ENCODE measurements at regions not wholly inside any gene's neighbourhood (a gene's known extent, or its start where the extent isn't known, plus 50 kb on each side); places are given as distances from the start of the nearest gene placed in this dataset.

- no peak for TF ChIP-seq POLR2AphosphoS5 (IDR thresholded peaks at IDR 0.05; ENCODE audit: low read depth, low read length)
- no peak for TF ChIP-seq PAX5 (IDR thresholded peaks at IDR 0.05; ENCODE audit: insufficient read depth, low read length, severe bottlenecking)
- no peak for TF ChIP-seq POU2F2 (IDR thresholded peaks at IDR 0.05; ENCODE audit: low read depth, low read length)
- no peak for TF ChIP-seq SPI1 (IDR thresholded peaks at IDR 0.05; ENCODE audit: low read depth, low read length)
- no peak for TF ChIP-seq POLR2A (IDR thresholded peaks at IDR 0.05; ENCODE audit: low read depth, low read length)
Measured at GRCh38 chr10:35834877-35835494, 192.9 kb upstream of the FZD8 start.

Measured in GM12891 (cell line).